ENCODE measurements at regions not wholly inside any gene's neighbourhood (a gene's known extent, or its start where the extent isn't known, plus 50 kb on each side); places are given as distances from the start of the nearest gene placed in this dataset.

DNA sequence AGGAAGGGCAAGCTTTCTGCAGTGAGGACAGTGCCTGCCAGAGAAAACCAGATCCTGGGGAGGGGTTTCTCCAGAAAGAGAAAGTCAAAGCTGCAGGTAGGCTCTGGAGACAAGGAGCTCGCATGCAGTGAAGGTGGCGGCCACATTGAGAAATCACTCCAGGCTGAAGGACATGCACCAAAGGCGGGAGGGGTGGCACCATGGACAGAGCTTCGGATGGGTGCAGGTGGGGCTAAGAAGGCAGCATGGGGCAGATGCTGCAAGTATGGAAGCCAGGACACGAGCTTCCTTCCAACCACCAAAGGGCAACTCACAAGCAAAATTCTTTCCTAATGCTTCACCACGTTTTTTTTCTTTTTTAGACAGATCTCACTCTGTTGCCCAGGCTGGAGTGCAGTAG, 104.4 kb upstream of the SLC35G4 start:
- intact Hi-C loops (cut with micrococcal nuclease): no loop called here
- peaks cover 28% of the 10 kb centered on the region for H3K27me3 ChIP-seq (ENCODE audit: insufficient read depth, low read length)
- no TSS peak for BruUV-seq (replicated peaks)
- H3K36me3 ChIP-seq (ENCODE audit: control insufficient read depth in 1 of 2, insufficient read depth in 2 of 2, low read length in 2 of 2): no peaks in the 10 kb centered on the region
- H3K9me3 ChIP-seq (ENCODE audit: control insufficient read depth in 1 of 2, insufficient read depth in 1 of 2, low read depth in 1 of 2, low read length in 2 of 2): no peaks in the 10 kb centered on the region
- H3K4me3 ChIP-seq (replicated peaks in 1 of 2; ENCODE audit: low read depth in 1 of 2, low read length in 2 of 2): no peak overlapping the region
- H3K9me2 ChIP-seq (ENCODE audit: insufficient read depth): no peaks in the 10 kb centered on the region
- no peak overlapping the region for H2AFZ ChIP-seq (ENCODE audit: low read depth, low read length, poor library complexity, severe bottlenecking)
- no peaks in the 10 kb centered on the region for H3K79me2 ChIP-seq (ENCODE audit: insufficient read depth, low read length)
- no peak overlapping the region for H3K9ac ChIP-seq (ENCODE audit: low read length)
- peaks cover 11 to 16% of the 10 kb centered on the region in 2 experiments for H3K4me1 ChIP-seq (ENCODE audit: control insufficient read depth in 1 of 2, insufficient read depth in 2 of 2, low read length in 2 of 2)
- POLR2A ChIA-PET: no interaction called here
- RAD21 ChIA-PET (ENCODE audit: low non-redundant PET in 1 of 2, low total read pairs in 2 of 2, uncharacterized antibody in 2 of 2, unreplicated experiment in 2 of 2): no interaction called here
- CTCF ChIA-PET: interaction anchor here (1.0 kb wide), 1 partner anchor 14 kb away, joined by 5 read pairs; no protein-coding TSS in a partner anchor
- DNase-seq (ENCODE audit: low read depth, low spot score): no peak
- TF ChIP-seq TCF7L2 (IDR thresholded peaks at IDR 0.05; ENCODE audit: borderline replicate concordance, extremely low read depth, insufficient read depth, insufficient read length): no peak
- TF ChIP-seq, protein P1, sequence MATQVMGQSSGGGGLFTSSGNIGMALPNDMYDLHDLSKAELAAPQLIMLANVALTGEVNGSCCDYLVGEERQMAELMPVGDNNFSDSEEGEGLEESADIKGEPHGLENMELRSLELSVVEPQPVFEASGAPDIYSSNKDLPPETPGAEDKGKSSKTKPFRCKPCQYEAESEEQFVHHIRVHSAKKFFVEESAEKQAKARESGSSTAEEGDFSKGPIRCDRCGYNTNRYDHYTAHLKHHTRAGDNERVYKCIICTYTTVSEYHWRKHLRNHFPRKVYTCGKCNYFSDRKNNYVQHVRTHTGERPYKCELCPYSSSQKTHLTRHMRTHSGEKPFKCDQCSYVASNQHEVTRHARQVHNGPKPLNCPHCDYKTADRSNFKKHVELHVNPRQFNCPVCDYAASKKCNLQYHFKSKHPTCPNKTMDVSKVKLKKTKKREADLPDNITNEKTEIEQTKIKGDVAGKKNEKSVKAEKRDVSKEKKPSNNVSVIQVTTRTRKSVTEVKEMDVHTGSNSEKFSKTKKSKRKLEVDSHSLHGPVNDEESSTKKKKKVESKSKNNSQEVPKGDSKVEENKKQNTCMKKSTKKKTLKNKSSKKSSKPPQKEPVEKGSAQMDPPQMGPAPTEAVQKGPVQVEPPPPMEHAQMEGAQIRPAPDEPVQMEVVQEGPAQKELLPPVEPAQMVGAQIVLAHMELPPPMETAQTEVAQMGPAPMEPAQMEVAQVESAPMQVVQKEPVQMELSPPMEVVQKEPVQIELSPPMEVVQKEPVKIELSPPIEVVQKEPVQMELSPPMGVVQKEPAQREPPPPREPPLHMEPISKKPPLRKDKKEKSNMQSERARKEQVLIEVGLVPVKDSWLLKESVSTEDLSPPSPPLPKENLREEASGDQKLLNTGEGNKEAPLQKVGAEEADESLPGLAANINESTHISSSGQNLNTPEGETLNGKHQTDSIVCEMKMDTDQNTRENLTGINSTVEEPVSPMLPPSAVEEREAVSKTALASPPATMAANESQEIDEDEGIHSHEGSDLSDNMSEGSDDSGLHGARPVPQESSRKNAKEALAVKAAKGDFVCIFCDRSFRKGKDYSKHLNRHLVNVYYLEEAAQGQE (IDR thresholded peaks at IDR 0.05; ENCODE audit: low read depth): peak; percentile 49
- no peak for TF ChIP-seq EZH2 (IDR thresholded peaks at IDR 0.05)
- TF ChIP-seq ZNF274 (IDR thresholded peaks at IDR 0.05; ENCODE audit: low read depth, low read length): no peak
- no peak for TF ChIP-seq CBX3 (IDR thresholded peaks at IDR 0.05; ENCODE audit: low read depth)
- no peak overlapping the region for H3K27ac ChIP-seq (ENCODE audit: low read depth, low read length)
- ATAC-seq: no peak
- no peak overlapping the region for H3K4me2 ChIP-seq (ENCODE audit: low read length)
- H4K20me1 ChIP-seq (ENCODE audit: insufficient read depth): no peaks in the 10 kb centered on the region

DNA sequence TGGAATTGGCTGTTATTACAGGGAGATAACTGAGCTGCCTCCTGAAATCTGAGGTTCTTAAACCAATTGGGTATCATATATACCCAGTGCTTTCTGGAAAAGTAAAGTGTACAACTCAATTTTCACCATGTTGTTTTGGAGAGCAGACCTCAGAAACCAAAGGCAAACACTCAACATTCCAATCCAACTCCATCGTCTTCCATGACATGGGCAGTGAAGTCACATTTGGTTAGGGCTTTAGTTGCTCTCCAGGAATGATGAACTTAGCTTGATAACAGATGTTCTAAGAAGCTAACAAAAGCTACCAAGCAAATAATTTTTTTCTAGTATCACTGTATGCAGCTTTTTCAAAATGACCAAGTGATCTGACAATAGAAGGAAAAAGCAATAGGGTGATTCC, 107.0 kb upstream of the SLC35G4 start:
- peaks cover 28% of the 10 kb centered on the region for H3K27me3 ChIP-seq (ENCODE audit: insufficient read depth, low read length)
- H3K36me3 ChIP-seq (ENCODE audit: control insufficient read depth in 1 of 2, insufficient read depth in 2 of 2, low read length in 2 of 2): no peaks in the 10 kb centered on the region
- intact Hi-C loops (cut with micrococcal nuclease): no loop called here
- H3K9me2 ChIP-seq (ENCODE audit: insufficient read depth): no peaks in the 10 kb centered on the region
- CTCF ChIA-PET: interaction anchor here (2.0 kb wide), 1 partner anchor 16 kb away, joined by 6 read pairs; no protein-coding TSS in a partner anchor
- no peak overlapping the region for H3K9ac ChIP-seq (ENCODE audit: low read length)
- ATAC-seq (no peak), DNase-seq (ENCODE audit: low read depth, low spot score) (no peak)
- no peak overlapping the region for H3K4me2 ChIP-seq (ENCODE audit: low read length)
- no peak overlapping the region for H3K4me3 ChIP-seq (replicated peaks in 1 of 2; ENCODE audit: low read depth in 1 of 2, low read length in 2 of 2)
- H4K20me1 ChIP-seq (ENCODE audit: insufficient read depth): no peaks in the 10 kb centered on the region
- H3K79me2 ChIP-seq (ENCODE audit: insufficient read depth, low read length): no peaks in the 10 kb centered on the region
- no peak overlapping the region for H2AFZ ChIP-seq (ENCODE audit: low read depth, low read length, poor library complexity, severe bottlenecking)
- RAD21 ChIA-PET (ENCODE audit: low non-redundant PET in 1 of 2, low total read pairs in 2 of 2, uncharacterized antibody in 2 of 2, unreplicated experiment in 2 of 2): no interaction called here
- no peak overlapping the region for H3K27ac ChIP-seq (ENCODE audit: low read depth, low read length)
- peaks cover 14 to 24% of the 10 kb centered on the region in 2 experiments for H3K4me1 ChIP-seq (ENCODE audit: control insufficient read depth in 1 of 2, insufficient read depth in 2 of 2, low read length in 2 of 2)
- H3K9me3 ChIP-seq (ENCODE audit: control insufficient read depth in 1 of 2, insufficient read depth in 1 of 2, low read depth in 1 of 2, low read length in 2 of 2): no peaks in the 10 kb centered on the region
- POLR2A ChIA-PET: no interaction called here
- BruUV-seq (replicated peaks): no TSS peak
- TF ChIP-seq EGR1 (IDR thresholded peaks at IDR 0.05; ENCODE audit: low read depth) (no peak), POLR2A (IDR thresholded peaks at IDR 0.05; ENCODE audit: borderline replicate concordance, extremely low read depth, insufficient read depth, insufficient read length) (no peak), ELF1 (IDR thresholded peaks at IDR 0.05; ENCODE audit: borderline replicate concordance, low read depth) (no peak), FOSL1 (IDR thresholded peaks at IDR 0.05; ENCODE audit: low read depth) (no peak), CEBPB (IDR thresholded peaks at IDR 0.05; ENCODE audit: low read depth) (no peak), TCF7L2 (IDR thresholded peaks at IDR 0.05; ENCODE audit: borderline replicate concordance, extremely low read depth, insufficient read depth, insufficient read length) (no peak), JUND (IDR thresholded peaks at IDR 0.05) (no peak), ZFX (IDR thresholded peaks at IDR 0.05) (no peak), EZH2 (IDR thresholded peaks at IDR 0.05) (no peak), YY1 (IDR thresholded peaks at IDR 0.05; ENCODE audit: extremely low read depth, insufficient replicate concordance, low read depth, low read length) (no peak), POLR2AphosphoS5 (IDR thresholded peaks at IDR 0.05; ENCODE audit: low read depth, low read length) (no peak)
- TF ChIP-seq, protein P2, sequence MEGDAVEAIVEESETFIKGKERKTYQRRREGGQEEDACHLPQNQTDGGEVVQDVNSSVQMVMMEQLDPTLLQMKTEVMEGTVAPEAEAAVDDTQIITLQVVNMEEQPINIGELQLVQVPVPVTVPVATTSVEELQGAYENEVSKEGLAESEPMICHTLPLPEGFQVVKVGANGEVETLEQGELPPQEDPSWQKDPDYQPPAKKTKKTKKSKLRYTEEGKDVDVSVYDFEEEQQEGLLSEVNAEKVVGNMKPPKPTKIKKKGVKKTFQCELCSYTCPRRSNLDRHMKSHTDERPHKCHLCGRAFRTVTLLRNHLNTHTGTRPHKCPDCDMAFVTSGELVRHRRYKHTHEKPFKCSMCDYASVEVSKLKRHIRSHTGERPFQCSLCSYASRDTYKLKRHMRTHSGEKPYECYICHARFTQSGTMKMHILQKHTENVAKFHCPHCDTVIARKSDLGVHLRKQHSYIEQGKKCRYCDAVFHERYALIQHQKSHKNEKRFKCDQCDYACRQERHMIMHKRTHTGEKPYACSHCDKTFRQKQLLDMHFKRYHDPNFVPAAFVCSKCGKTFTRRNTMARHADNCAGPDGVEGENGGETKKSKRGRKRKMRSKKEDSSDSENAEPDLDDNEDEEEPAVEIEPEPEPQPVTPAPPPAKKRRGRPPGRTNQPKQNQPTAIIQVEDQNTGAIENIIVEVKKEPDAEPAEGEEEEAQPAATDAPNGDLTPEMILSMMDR (IDR thresholded peaks at IDR 0.05 in 2 of 3, conservative IDR thresholded peaks at IDR 0.05 in 1 of 3; ENCODE audit: borderline replicate concordance in 1 of 3, insufficient read depth in 1 of 3, low read depth in 2 of 3, low read length in 2 of 3): no peak
- TF ChIP-seq, protein P3, sequence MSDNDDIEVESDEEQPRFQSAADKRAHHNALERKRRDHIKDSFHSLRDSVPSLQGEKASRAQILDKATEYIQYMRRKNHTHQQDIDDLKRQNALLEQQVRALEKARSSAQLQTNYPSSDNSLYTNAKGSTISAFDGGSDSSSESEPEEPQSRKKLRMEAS (IDR thresholded peaks at IDR 0.05): no peak
- TF ChIP-seq, protein P4, sequence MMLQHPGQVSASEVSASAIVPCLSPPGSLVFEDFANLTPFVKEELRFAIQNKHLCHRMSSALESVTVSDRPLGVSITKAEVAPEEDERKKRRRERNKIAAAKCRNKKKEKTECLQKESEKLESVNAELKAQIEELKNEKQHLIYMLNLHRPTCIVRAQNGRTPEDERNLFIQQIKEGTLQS (IDR thresholded peaks at IDR 0.05): no peak

Data from HCT116 (cell line).